ENCODE measurements at regions not wholly inside any gene's neighbourhood (a gene's known extent, or its start where the extent isn't known, plus 50 kb on each side); places are given as distances from the start of the nearest gene placed in this dataset.

DNA sequence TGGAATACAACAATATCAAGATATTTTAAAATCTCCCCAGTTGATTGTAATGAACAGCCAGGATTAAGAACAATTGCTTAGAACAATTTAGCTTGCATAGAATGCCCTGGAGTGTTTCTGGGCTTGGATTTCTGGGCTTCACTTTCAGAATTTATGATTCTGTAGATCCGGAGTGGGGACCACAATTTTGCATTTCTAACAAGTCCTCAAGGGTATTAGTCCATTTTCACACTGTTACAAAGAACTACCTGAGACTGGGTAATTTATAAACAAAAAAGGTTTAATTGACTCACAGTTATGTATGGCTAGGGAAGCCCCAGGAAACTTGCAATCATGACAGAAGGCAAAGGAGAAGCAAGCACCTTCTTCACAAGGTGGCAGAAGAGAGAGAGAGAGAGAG is 54.3 kb upstream of the MYRIP start:
- no peak for DNase-seq (ENCODE audit: low read depth, low spot score)
- POLR2A ChIA-PET = no interaction called here
- H3K4me3 ChIP-seq (ENCODE audit: low read depth, low read length) = no peak overlapping the region
- CTCF ChIA-PET = no interaction called here
- TF ChIP-seq, protein P1, sequence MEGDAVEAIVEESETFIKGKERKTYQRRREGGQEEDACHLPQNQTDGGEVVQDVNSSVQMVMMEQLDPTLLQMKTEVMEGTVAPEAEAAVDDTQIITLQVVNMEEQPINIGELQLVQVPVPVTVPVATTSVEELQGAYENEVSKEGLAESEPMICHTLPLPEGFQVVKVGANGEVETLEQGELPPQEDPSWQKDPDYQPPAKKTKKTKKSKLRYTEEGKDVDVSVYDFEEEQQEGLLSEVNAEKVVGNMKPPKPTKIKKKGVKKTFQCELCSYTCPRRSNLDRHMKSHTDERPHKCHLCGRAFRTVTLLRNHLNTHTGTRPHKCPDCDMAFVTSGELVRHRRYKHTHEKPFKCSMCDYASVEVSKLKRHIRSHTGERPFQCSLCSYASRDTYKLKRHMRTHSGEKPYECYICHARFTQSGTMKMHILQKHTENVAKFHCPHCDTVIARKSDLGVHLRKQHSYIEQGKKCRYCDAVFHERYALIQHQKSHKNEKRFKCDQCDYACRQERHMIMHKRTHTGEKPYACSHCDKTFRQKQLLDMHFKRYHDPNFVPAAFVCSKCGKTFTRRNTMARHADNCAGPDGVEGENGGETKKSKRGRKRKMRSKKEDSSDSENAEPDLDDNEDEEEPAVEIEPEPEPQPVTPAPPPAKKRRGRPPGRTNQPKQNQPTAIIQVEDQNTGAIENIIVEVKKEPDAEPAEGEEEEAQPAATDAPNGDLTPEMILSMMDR (IDR thresholded peaks at IDR 0.05; ENCODE audit: insufficient read depth, low read length, missing control alignments) = no peak

DNA sequence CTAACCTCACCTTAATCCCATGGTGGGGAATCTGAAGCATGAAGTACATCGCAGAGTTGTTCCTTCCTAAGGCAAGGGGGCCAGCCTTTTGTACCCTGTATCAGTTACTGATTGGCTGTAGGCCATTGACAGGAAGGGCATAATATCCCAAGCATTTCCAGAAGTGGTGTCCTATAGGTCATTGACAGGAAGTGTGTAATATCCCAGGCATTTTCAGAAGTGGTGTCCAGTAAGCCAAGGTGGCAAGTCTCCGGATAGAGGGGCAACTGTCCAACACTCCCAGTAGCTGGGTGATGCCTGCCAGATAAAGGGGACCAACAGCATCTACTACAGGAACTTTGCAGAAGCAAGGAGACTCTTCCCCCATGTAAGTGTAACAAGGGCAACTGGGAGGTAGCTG is 52.1 kb upstream of the MYRIP start:
- CTCF ChIA-PET = no interaction called here
- POLR2A ChIA-PET = no interaction called here
- TF ChIP-seq, protein P1 (IDR thresholded peaks at IDR 0.05; ENCODE audit: insufficient read depth, low read length, missing control alignments) = no peak

More for the DNA sequence above, 52.1 kb upstream of the MYRIP start:
- no peak overlapping the region for H3K4me3 ChIP-seq (ENCODE audit: low read depth, low read length)
- no peak for DNase-seq (ENCODE audit: low read depth, low spot score)

Data from AG04449 (cell line).